ENCODE measurements at regions not wholly inside any gene's neighbourhood (a gene's known extent, or its start where the extent isn't known, plus 50 kb on each side); places are given as distances from the start of the nearest gene placed in this dataset.

GRCh38 chr15:66875588-66876420 is 173.8 kb downstream of the SMAD6 start:
- TF ChIP-seq CTCF (optimal IDR thresholded peaks at IDR 0.05 in 1 of 3, IDR thresholded peaks at IDR 0.05 in 1 of 3, conservative IDR thresholded peaks at IDR 0.05 in 1 of 3; ENCODE audit: extremely low read depth in 1 of 3, insufficient read depth in 2 of 3, low read length in 3 of 3) (no peak), EZH2 (IDR thresholded peaks at IDR 0.05; ENCODE audit: low read length) (no peak)
